A549 (cell line): ENCODE measurements at regions not wholly inside any gene's neighbourhood (a gene's known extent, or its start where the extent isn't known, plus 50 kb on each side); places are given as distances from the start of the nearest gene placed in this dataset.

Experiments used
- ATAC-seq, 2 experiments: fragments of 200-7000 bp in 1 of 2; fragments of >200 bp in 1 of 2; cut with Nextera tagmentation in 1 of 2; cut with Tn5 transposase in 1 of 2; 3 replicates each; pipeline versions ENCODE4 v1.8.0 to v1.9.1; 2018 to 2020; ENCODE audit warnings: mild to moderate bottlenecking in 1 of 2, moderate library complexity in 1 of 2
- CTCF ChIA-PET: fragments of 300-600 bp; sonication (Branson Sonifier 250); formaldehyde crosslinking; extraction: SDS; loops from one replicate; lab custom pipeline; 2021; ENCODE audit warnings: antibody characterized with exemption, inconsistent platforms; lab: Yijun Ruan, JAX
- POLR2A ChIA-PET: fragments of 350-600 bp; formaldehyde crosslinking; extraction: SDS; loops from one replicate; lab custom pipeline; 2021; ENCODE audit warnings: antibody characterized with exemption, inconsistent platforms; lab: Yijun Ruan, JAX
- DNase-seq, 2 experiments: peaks; one replicate each; pipeline versions ENCODE4 v3.0.0 to v3.0.0-alpha.2; 2011 to 2016; ENCODE audit warnings: low read depth in 1 of 2, low spot score in 1 of 2
- FAIRE-seq: peaks from 2 replicates; lab custom pipeline; 2011; peaks lifted over from hg19 to GRCh38; lab: Jason Lieb, UNC
- H3K27ac ChIP-seq, 2 experiments: fragments of >200 bp; sonication (Bioruptor Twin); formaldehyde crosslinking; 3 replicates each; pipeline ENCODE4 v1.5.1; 2016 to 2017
- H3K4me1 ChIP-seq: fragments of >200 bp; sonication (Bioruptor Twin); formaldehyde crosslinking; 3 replicates; pipeline ENCODE4 v1.6.1; 2016
- H3K4me2 ChIP-seq: fragments of >200 bp; sonication (Bioruptor Twin); formaldehyde crosslinking; 3 replicates; pipeline ENCODE4 v1.6.1; 2016
- H3K4me3 ChIP-seq: fragments of >200 bp; sonication (Bioruptor Twin); formaldehyde crosslinking; 3 replicates; pipeline ENCODE4 v1.5.1; 2016
- H3K9me3 ChIP-seq: fragments of >200 bp; sonication (Bioruptor Twin); formaldehyde crosslinking; 3 replicates; pipeline ENCODE4 v1.6.1; 2016
- BHLHE40 ChIP-seq: IDR thresholded peaks from 2 replicates; pipeline ENCODE4 v1.6.1; 2012; ENCODE audit warnings: low read depth, low read length, inconsistent platforms
- CHD2 ChIP-seq: fragments of 150-350 bp; IDR thresholded peaks from 2 replicates; pipeline ENCODE4 v1.6.1; 2014; ENCODE audit warnings: low read length; ENCODE audit not compliant: partially characterized antibody
- EHMT2 ChIP-seq: fragments of 200-600 bp; sonication (generic); IDR thresholded peaks from 2 replicates; pipeline ENCODE4 v1.6.1; 2016; ENCODE audit warnings: antibody characterized with exemption, low read depth, mild to moderate bottlenecking, moderate library complexity
- FOSL2 ChIP-seq, 2 experiments: fragments of 450-650 bp in 1 of 2; fragments of >200 bp in 1 of 2; sonication (Bioruptor Twin) in 1 of 2; formaldehyde crosslinking; IDR thresholded peaks; 2 replicates each; pipeline versions ENCODE4 v1.5.0 to v1.6.1; 2016 to 2020; ENCODE audit warnings: mild to moderate bottlenecking in 1 of 2, moderate library complexity in 1 of 2
- HDAC2 ChIP-seq: fragments of 200-600 bp; sonication (generic); IDR thresholded peaks from 2 replicates; pipeline ENCODE4 v1.6.1; 2016
- HOXA7 ChIP-seq: fragments of 250-450 bp; sonication (Bioruptor Pico); IDR thresholded peaks from 2 replicates; pipeline ENCODE4 v1.5.0; 2020; ENCODE audit warnings: mild to moderate bottlenecking, moderate library complexity
- HOXB13 ChIP-seq: fragments of 250-450 bp; sonication (Bioruptor Pico); IDR thresholded peaks from 2 replicates; pipeline ENCODE4 v1.5.0; 2020; ENCODE audit warnings: low read depth, mild to moderate bottlenecking, moderate library complexity
- KDM1A ChIP-seq: fragments of 200-600 bp; sonication (generic); IDR thresholded peaks from 2 replicates; pipeline ENCODE4 v1.6.1; 2016; ENCODE audit warnings: low read depth, mild to moderate bottlenecking
- PHF8 ChIP-seq: fragments of 200-600 bp; sonication (generic); IDR thresholded peaks from 2 replicates; pipeline ENCODE4 v1.6.1; 2016; ENCODE audit warnings: low read depth, mild to moderate bottlenecking, antibody characterized with exemption, moderate library complexity, borderline replicate concordance
- POLR2AphosphoS2 ChIP-seq: conservative IDR thresholded peaks from 2 replicates; pipeline ENCODE4 v1.6.1; 2012; ENCODE audit warnings: low read length, improper control_type of control experiment, inconsistent platforms
- RARB ChIP-seq: fragments of 250-450 bp; sonication (Bioruptor Pico); IDR thresholded peaks from 2 replicates; pipeline ENCODE4 v1.8.0; 2021; ENCODE audit warnings: mild to moderate bottlenecking, moderate library complexity
- TFCP2L1 ChIP-seq: fragments of 250-450 bp; sonication (Bioruptor Pico); IDR thresholded peaks from 2 replicates; pipeline ENCODE4 v1.5.0; 2021; ENCODE audit warnings: mild to moderate bottlenecking
- ZC3H11A ChIP-seq: fragments of 450-650 bp; IDR thresholded peaks from 2 replicates; pipeline ENCODE4 v1.6.1; 2014; ENCODE audit warnings: antibody characterized with exemption, mild to moderate bottlenecking
- ZFP36 ChIP-seq: fragments of 450-650 bp; IDR thresholded peaks from 2 replicates; pipeline ENCODE4 v1.6.1; 2014; ENCODE audit warnings: borderline replicate concordance; ENCODE audit not compliant: partially characterized antibody
- WGBS: methylation state at CpG from one replicate; pipeline ENCODE4 v1.1.6; 2017; ENCODE audit errors: missing lambda C conversion rate; 5-methylcytosine and 5-hydroxymethylcytosine counted together
- TF ChIP-seq, protein P1 (sequence below): fragments of 200-600 bp; sonication (generic); IDR thresholded peaks from 2 replicates; pipeline ENCODE4 v1.6.1; 2016; ENCODE audit warnings: antibody characterized with exemption, mild to moderate bottlenecking, moderate library complexity
- TF ChIP-seq, protein P2 (sequence below): IDR thresholded peaks from 2 replicates; pipeline ENCODE4 v1.6.1; 2012
- TF ChIP-seq, protein P3 (sequence below): fragments of >200 bp; sonication (Bioruptor Twin); formaldehyde crosslinking; IDR thresholded peaks from 2 replicates; pipeline ENCODE4 v1.6.1; 2016
- TF ChIP-seq, protein P4 (sequence below): fragments of 450-650 bp; IDR thresholded peaks from 2 replicates; pipeline ENCODE4 v1.6.1; 2014; ENCODE audit warnings: antibody characterized with exemption
- TF ChIP-seq, protein P5 (sequence below): fragments of >200 bp; sonication (Bioruptor Twin); formaldehyde crosslinking; IDR thresholded peaks from 3 replicates; pipeline ENCODE4 v1.6.1; 2016

DNA sequence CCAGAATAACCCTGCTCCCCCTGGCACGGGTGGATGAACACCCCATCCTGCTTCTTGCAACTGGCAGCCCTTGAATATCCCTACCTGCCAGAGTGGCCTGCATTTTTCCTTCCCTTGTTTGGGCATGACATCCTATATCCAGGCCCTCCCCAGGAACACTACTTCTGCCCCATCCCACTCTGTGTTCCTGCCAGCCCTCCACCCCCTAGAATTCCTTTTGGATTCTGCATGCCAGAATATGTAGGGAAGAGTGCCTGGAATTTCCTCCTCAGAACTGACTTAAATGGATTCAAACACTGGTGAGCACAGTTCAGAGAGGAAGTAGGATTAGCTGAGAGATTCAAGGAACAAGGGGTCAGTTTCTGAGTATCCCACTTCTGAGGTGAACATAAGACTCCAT, 123.5 kb upstream of the PELI1 start:
- ChIA-PET POLR2A (no interaction called here), CTCF (interaction anchor here (0.6 kb wide), 1 partner anchor 16 kb away, joined by 3 read pairs; no protein-coding TSS in a partner anchor)
- Histone ChIP-seq H3K27ac (no peak overlapping the region), H3K9me3 (0 out of 3 replicates have a peak, but pooled peaks cover 2% of the 10 kb centered on the region), H3K4me1 (no peaks in the 10 kb centered on the region), H3K4me2 (no peak overlapping the region), H3K4me3 (no peak overlapping the region)
- no peak for FAIRE-seq
- 32% methylated on average over 1 of the region's 1 CpG for WGBS
- DNase-seq = no peak
- ATAC-seq = no peak
- TF ChIP-seq EHMT2 (no peak), FOSL2 (IDR thresholded peaks at IDR 0.05) (no peak), FOSL2 (CRISPR knock-in tag; IDR thresholded peaks at IDR 0.05) (no peak), TFCP2L1 (CRISPR knock-in tag) (no peak), BHLHE40 (no peak), RARB (CRISPR knock-in tag) (no peak), ZC3H11A (no peak), POLR2AphosphoS2 (no peak), HOXA7 (CRISPR knock-in tag) (no peak)
- TF ChIP-seq, protein P1, sequence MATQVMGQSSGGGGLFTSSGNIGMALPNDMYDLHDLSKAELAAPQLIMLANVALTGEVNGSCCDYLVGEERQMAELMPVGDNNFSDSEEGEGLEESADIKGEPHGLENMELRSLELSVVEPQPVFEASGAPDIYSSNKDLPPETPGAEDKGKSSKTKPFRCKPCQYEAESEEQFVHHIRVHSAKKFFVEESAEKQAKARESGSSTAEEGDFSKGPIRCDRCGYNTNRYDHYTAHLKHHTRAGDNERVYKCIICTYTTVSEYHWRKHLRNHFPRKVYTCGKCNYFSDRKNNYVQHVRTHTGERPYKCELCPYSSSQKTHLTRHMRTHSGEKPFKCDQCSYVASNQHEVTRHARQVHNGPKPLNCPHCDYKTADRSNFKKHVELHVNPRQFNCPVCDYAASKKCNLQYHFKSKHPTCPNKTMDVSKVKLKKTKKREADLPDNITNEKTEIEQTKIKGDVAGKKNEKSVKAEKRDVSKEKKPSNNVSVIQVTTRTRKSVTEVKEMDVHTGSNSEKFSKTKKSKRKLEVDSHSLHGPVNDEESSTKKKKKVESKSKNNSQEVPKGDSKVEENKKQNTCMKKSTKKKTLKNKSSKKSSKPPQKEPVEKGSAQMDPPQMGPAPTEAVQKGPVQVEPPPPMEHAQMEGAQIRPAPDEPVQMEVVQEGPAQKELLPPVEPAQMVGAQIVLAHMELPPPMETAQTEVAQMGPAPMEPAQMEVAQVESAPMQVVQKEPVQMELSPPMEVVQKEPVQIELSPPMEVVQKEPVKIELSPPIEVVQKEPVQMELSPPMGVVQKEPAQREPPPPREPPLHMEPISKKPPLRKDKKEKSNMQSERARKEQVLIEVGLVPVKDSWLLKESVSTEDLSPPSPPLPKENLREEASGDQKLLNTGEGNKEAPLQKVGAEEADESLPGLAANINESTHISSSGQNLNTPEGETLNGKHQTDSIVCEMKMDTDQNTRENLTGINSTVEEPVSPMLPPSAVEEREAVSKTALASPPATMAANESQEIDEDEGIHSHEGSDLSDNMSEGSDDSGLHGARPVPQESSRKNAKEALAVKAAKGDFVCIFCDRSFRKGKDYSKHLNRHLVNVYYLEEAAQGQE = no peak
- TF ChIP-seq, protein P2, sequence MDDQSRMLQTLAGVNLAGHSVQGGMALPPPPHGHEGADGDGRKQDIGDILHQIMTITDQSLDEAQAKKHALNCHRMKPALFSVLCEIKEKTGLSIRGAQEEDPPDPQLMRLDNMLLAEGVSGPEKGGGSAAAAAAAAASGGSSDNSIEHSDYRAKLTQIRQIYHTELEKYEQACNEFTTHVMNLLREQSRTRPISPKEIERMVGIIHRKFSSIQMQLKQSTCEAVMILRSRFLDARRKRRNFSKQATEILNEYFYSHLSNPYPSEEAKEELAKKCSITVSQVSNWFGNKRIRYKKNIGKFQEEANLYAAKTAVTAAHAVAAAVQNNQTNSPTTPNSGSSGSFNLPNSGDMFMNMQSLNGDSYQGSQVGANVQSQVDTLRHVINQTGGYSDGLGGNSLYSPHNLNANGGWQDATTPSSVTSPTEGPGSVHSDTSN = no peak
- TF ChIP-seq, protein P3, sequence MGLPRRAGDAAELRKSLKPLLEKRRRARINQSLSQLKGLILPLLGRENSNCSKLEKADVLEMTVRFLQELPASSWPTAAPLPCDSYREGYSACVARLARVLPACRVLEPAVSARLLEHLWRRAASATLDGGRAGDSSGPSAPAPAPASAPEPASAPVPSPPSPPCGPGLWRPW = no peak
- TF ChIP-seq, protein P4, sequence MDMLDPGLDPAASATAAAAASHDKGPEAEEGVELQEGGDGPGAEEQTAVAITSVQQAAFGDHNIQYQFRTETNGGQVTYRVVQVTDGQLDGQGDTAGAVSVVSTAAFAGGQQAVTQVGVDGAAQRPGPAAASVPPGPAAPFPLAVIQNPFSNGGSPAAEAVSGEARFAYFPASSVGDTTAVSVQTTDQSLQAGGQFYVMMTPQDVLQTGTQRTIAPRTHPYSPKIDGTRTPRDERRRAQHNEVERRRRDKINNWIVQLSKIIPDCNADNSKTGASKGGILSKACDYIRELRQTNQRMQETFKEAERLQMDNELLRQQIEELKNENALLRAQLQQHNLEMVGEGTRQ = no peak
- TF ChIP-seq, protein P5, sequence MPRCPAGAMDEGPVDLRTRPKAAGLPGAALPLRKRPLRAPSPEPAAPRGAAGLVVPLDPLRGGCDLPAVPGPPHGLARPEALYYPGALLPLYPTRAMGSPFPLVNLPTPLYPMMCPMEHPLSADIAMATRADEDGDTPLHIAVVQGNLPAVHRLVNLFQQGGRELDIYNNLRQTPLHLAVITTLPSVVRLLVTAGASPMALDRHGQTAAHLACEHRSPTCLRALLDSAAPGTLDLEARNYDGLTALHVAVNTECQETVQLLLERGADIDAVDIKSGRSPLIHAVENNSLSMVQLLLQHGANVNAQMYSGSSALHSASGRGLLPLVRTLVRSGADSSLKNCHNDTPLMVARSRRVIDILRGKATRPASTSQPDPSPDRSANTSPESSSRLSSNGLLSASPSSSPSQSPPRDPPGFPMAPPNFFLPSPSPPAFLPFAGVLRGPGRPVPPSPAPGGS = no peak

DNA sequence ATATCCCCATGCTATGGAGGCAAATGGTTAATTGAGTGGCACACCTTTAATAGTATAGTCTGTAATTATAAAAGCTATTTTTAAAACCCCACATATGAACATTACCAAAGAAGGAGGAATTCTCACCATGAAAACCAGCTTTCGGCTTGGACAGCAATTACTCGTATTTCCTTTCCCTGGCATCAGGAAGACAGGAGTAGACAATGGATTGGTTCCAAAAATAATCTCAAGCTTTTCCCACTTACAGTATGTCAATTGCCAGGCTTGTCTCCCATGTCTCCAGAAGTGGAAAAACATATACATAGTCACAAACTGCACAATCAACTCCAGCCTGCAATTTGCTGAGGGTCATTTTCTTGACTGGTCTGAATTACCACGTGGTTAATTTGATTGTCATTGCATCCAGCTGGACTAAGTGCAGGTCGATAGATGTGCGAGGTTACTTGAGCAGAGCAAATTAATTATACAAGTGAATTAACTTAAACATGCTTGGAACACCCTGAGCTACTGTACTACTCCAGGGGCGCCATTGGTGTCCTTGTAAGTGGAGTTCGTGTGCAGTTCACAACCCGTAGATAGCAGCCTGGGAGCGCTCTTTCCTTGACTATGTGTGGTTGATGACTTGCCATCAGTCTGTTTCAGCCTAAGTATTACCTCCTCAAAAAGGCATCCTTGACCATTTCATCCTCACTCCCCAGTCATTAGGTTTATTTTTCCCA, 124.3 kb upstream of the PELI1 start:
- no peak for FAIRE-seq
- H3K4me1 ChIP-seq = peaks cover 4% of the 10 kb centered on the region; the same call in 2 of the 3 replicates
- no peak for TF ChIP-seq ZFP36
- no peak for TF ChIP-seq PHF8
- TF ChIP-seq HDAC2 = no peak
- TF ChIP-seq, protein P2 = no peak
- no peak for TF ChIP-seq HOXB13 (CRISPR knock-in tag)
- TF ChIP-seq CHD2 = no peak
- no peak for TF ChIP-seq ZC3H11A
- TF ChIP-seq KDM1A = no peak
- TF ChIP-seq EHMT2 = no peak
- H3K4me3 ChIP-seq = no peak overlapping the region
- no peak overlapping the region for H3K27ac ChIP-seq
- 0 out of 3 replicates have a peak, but pooled peaks cover 2% of the 10 kb centered on the region for H3K9me3 ChIP-seq
- DNase-seq = no peak
- H3K4me2 ChIP-seq = no peak overlapping the region
- CTCF ChIA-PET = no interaction called here
- WGBS = 64% methylated on average over 9 of the region's 9 CpGs
- no peak for ATAC-seq
- POLR2A ChIA-PET = no interaction called here
